ENCODE measurements at regions not wholly inside any gene's neighbourhood (a gene's known extent, or its start where the extent isn't known, plus 50 kb on each side); places are given as distances from the start of the nearest gene placed in this dataset.

GRCh38 chr12:115213538-115214016 lies 529.6 kb upstream of the TBX3 start:
- Histone ChIP-seq H3K4me1 (ENCODE audit: insufficient read depth, low read length, severe bottlenecking) (no peaks in the 10 kb centered on the region), H3F3A (ENCODE audit: insufficient read depth, low read length) (no peaks in the 10 kb centered on the region), H3K27me3 (ENCODE audit: insufficient read depth, low read length) (no peaks in the 10 kb centered on the region), H3K4me3 (ENCODE audit: low read depth, low read length, poor library complexity, severe bottlenecking) (no peak overlapping the region), H3K4me2 (ENCODE audit: low read length) (no peak overlapping the region), H3K9me3 (ENCODE audit: low read length) (no peaks in the 10 kb centered on the region), H4K20me1 (ENCODE audit: insufficient read depth, low read length) (no peaks in the 10 kb centered on the region), H3K9me2 (ENCODE audit: low read depth, low read length) (no peaks in the 10 kb centered on the region), H2AFZ (ENCODE audit: low read length) (no peak overlapping the region), H3K79me2 (ENCODE audit: insufficient read depth, low read length) (no peaks in the 10 kb centered on the region), H3K27ac (ENCODE audit: low read depth, low read length, poor library complexity, severe bottlenecking) (no peak overlapping the region), H3K36me3 (ENCODE audit: insufficient read depth, low read length) (no peaks in the 10 kb centered on the region), H3K9ac (ENCODE audit: low read length) (no peak overlapping the region)
- TF ChIP-seq EZH2 (IDR thresholded peaks at IDR 0.05; ENCODE audit: borderline replicate concordance, low read length) (no peak), CTCF (IDR thresholded peaks at IDR 0.05; ENCODE audit: low read length) (no peak)

GRCh38 chr12:115213118-115213517 lies 529.1 kb upstream of the TBX3 start:
- no peak overlapping the region for H3K4me3 ChIP-seq (ENCODE audit: low read depth, low read length, poor library complexity, severe bottlenecking)

GRCh38 chr12:115212356-115212755 lies 528.4 kb upstream of the TBX3 start:
- no peaks in the 10 kb centered on the region for H3K36me3 ChIP-seq (ENCODE audit: insufficient read depth, low read length)
- no peak overlapping the region for H3K27ac ChIP-seq (ENCODE audit: low read depth, low read length, poor library complexity, severe bottlenecking)
- H3K9me2 ChIP-seq (ENCODE audit: low read depth, low read length) = no peaks in the 10 kb centered on the region
- H3K4me1 ChIP-seq (ENCODE audit: insufficient read depth, low read length, severe bottlenecking) = no peaks in the 10 kb centered on the region
- no peak overlapping the region for H3K4me2 ChIP-seq (ENCODE audit: low read length)
- H3K9me3 ChIP-seq (ENCODE audit: low read length) = no peaks in the 10 kb centered on the region
- no peaks in the 10 kb centered on the region for H3K27me3 ChIP-seq (ENCODE audit: insufficient read depth, low read length)
- no peak overlapping the region for H3K4me3 ChIP-seq (ENCODE audit: low read depth, low read length, poor library complexity, severe bottlenecking)
- no peak overlapping the region for H2AFZ ChIP-seq (ENCODE audit: low read length)
- no peaks in the 10 kb centered on the region for H3K79me2 ChIP-seq (ENCODE audit: insufficient read depth, low read length)
- TF ChIP-seq EZH2 (IDR thresholded peaks at IDR 0.05; ENCODE audit: borderline replicate concordance, low read length) (no peak), CTCF (IDR thresholded peaks at IDR 0.05; ENCODE audit: low read length) (no peak)
- H3F3A ChIP-seq (ENCODE audit: insufficient read depth, low read length) = no peaks in the 10 kb centered on the region
- H3K9ac ChIP-seq (ENCODE audit: low read length) = no peak overlapping the region
- no peaks in the 10 kb centered on the region for H4K20me1 ChIP-seq (ENCODE audit: insufficient read depth, low read length)

More at GRCh38 chr12:115213118-115213517, 529.1 kb upstream of the TBX3 start:
- H3K4me2 ChIP-seq (ENCODE audit: low read length) = no peak overlapping the region
- H3K79me2 ChIP-seq (ENCODE audit: insufficient read depth, low read length) = no peaks in the 10 kb centered on the region
- H3K9me3 ChIP-seq (ENCODE audit: low read length) = no peaks in the 10 kb centered on the region
- TF ChIP-seq EZH2 (IDR thresholded peaks at IDR 0.05; ENCODE audit: borderline replicate concordance, low read length) (no peak), CTCF (IDR thresholded peaks at IDR 0.05; ENCODE audit: low read length) (no peak)
- H3K9ac ChIP-seq (ENCODE audit: low read length) = no peak overlapping the region
- no peaks in the 10 kb centered on the region for H3K4me1 ChIP-seq (ENCODE audit: insufficient read depth, low read length, severe bottlenecking)
- H3K27ac ChIP-seq (ENCODE audit: low read depth, low read length, poor library complexity, severe bottlenecking) = no peak overlapping the region
- no peaks in the 10 kb centered on the region for H3K9me2 ChIP-seq (ENCODE audit: low read depth, low read length)
- H3K36me3 ChIP-seq (ENCODE audit: insufficient read depth, low read length) = no peaks in the 10 kb centered on the region
- no peaks in the 10 kb centered on the region for H4K20me1 ChIP-seq (ENCODE audit: insufficient read depth, low read length)
- no peaks in the 10 kb centered on the region for H3K27me3 ChIP-seq (ENCODE audit: insufficient read depth, low read length)
- no peak overlapping the region for H2AFZ ChIP-seq (ENCODE audit: low read length)
- H3F3A ChIP-seq (ENCODE audit: insufficient read depth, low read length) = no peaks in the 10 kb centered on the region

Data from OCI-LY1 (cell line).